ENCODE measurements at regions not wholly inside any gene's neighbourhood (a gene's known extent, or its start where the extent isn't known, plus 50 kb on each side); places are given as distances from the start of the nearest gene placed in this dataset.

DNA sequence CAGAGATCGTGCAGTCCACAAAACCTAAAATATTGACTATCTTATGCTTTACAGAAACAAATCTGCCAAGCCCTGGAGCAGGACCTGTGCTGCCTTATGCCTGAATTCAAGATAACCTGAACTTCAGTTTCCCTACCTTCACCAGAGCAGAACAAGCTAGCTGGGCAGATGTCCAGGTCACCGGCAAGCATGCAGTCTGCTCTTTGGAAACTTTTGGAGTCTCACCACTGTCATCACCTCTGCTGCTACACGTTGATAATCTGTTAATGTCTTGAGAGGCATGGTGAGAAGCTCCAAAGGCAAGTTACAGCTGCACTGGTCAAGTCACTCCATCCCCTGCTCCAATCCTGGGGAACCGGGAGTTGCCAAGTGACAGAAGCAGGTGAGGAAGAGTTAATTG lies 354.2 kb downstream of the RBM43 start:
- DNase-seq (ENCODE audit: low read depth in 2 of 2), result no peak

DNA sequence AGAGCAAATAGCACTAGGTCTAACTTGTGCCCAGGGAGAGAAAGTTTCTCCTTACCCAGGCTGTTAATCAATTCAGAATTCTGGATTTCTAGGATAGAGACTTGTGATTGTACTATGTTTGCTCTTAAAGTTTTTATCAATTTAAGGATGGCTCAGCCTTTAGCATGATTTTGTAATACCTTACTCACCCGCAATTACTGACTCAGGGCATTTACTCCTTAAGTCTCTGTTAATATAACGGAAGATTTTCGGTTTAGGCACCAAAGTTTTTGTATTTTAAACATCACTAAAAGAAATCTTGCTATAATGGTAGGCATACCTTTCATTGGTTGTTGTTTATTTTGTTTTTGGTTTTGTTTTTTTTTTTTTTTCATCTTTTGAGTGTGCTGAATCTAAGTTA lies 358.2 kb downstream of the RBM43 start:
- no peak for DNase-seq (ENCODE audit: low read depth in 2 of 2)

DNA sequence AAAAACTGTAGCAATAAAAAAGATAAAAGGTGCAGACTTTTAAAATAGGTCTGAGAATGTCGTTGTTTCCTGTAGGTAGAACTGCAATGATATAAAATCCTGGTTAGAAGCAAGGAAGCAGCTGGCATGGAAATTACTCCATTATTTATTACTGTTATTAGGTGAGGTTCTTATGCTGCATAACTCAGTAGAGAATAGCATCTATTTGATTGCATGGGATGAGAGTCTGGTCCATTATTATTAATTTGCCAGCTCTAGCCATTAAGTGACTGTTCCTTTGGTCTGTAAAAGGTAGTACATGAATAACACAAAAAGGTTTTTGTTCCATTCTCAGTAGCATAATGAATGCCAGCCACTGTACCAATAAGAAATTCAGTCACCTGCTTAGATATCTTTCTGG lies 358.6 kb downstream of the RBM43 start:
- no peak for DNase-seq (ENCODE audit: low read depth in 2 of 2)

DNA sequence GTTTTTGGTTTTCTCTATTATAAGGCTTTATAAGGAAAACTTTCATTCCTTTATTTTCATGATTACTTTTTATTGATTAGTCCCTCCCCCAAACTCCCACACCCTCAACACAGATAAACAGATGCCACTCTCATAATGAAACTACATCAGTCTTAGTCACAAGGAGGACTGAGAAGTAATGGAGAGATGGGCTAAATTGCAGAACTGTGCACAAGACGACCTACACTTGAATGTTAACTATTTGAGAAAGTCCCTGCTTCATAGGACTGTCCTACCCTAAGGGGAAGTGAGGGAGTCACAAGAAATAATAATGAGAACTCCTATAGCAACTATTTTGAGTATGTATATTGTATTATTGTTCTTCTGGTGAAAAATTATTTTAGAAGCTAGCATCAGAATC lies 360.8 kb downstream of the RBM43 start:
- no peak for DNase-seq (ENCODE audit: low read depth in 2 of 2)

DNA sequence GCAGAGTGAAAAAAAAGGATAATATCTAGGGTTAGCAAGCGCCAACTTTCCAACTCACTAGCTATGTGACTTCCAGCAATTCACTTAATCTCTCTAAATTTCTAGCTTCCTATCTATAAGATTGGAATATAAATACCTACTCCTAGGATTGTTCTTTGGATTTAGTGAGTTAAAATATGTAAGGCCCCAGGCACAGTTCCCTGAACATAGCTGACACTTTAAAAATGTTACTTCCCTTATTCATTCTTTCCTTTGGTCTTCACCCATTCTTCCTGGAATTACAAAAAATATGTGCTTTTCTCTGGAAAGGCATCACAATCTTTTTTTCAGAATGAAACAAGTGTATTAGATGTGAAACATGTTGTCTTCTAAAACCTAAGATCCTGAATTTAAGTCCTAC lies 365.7 kb downstream of the RBM43 start:
- no peak for DNase-seq (ENCODE audit: low read depth in 2 of 2)

DNA sequence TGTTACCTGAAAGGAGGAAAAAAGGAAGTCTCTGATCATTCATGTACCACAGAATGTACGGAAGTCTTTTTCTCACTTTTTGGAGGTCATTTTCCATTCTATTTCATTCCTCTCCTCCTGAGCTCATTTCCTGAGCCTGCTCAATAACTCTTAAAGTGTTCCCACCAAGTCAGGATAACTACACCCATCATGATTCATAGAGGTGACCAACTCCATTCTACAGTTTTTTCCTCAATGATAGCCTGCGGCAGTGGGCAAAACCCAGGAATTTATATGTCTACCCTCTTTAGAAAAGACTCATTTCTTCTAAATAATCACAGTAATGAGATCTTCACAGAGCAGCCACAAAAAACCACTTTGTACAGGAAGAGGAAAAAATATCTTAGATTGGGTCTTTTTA lies 372.5 kb downstream of the RBM43 start:
- no peak for DNase-seq (ENCODE audit: low read depth in 2 of 2)

DNA sequence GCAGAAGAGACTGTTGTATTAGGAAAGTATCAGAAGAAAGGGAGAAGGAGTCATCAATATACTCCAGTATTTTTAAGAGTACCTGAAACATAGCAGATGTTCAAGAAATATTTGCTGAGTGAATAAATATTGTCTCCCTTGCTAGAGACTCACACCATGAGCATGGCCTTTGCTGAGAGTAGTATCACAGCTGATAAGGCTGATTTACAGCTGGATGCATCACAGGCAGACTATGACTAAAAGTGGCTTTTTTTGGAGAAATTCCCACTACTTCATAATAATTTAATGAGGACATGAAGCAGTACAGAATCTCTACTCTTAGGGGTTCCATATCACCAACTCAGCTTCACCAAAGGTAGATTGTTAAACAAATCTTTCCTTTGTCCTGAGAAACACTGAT lies 373.3 kb downstream of the RBM43 start:
- DNase-seq (ENCODE audit: low read depth in 2 of 2), result no peak

DNA sequence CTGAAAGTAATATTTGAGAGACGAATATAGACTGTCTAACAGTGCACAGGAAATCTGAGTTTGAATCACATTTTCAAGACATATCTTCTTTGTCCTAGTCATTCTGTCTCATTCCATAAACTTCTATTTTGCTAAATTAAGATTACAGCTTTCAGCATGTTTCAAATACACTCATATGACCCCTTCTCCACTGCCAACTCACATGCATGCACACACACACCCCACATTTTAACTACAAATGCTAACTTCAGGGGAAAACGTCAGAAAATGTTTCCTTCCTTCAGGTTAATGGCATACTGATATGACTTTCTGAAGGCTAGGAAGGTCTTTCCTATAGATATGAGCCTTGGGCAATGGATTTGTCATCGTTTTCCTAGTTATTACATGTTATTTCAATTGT lies 373.7 kb downstream of the RBM43 start:
- DNase-seq (ENCODE audit: low read depth in 2 of 2), result no peak

DNA sequence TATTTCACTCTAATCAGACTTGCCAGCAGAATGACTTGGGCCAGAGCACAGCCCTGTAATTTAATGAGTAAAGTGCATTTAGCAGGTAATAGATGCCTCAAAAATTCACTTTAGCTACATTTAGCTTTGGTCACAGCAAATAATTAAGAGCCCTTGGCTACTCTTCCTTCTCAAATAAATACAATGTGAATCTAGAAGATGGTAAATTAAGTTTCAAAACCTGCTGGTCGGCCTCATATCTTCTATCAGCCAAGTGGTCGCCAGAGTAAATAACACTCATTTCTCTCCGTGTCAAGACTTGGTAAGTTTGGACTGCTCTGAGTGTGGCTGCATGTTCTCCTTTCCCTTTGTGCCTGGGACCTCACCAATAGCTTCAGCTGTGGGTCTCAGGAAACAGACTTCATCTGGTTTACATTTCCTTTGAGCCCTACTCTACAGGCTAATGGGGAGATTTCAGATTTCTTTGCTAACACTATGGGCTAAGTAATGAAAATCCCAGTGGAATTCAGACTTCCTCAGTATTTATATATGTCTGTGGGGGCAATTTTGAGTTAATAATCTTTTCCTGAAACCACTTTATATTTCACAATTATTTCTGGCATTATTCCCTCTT lies 375.8 kb downstream of the RBM43 start:
- DNase-seq (ENCODE audit: low read depth in 2 of 2), result no peak

DNA sequence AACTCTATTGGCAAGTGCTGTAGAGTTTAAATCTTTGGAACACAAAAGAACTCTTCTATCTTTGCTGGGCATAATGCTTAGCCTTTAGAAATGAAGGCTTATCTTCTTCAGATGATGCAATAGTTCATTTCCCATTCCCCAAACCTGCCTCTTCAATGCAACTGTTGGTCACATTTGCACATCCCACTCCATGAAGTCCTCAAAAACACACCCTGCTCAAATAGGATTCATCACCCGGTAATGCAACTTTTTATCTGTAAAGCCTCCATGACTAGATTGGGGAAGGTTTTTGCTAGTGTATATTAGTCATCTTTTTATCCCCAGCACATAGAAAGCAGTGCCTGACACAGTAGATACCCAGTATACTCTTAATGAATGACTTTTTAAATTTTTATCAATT lies 376.4 kb downstream of the RBM43 start:
- no peak for DNase-seq (ENCODE audit: low read depth in 2 of 2)

DNA sequence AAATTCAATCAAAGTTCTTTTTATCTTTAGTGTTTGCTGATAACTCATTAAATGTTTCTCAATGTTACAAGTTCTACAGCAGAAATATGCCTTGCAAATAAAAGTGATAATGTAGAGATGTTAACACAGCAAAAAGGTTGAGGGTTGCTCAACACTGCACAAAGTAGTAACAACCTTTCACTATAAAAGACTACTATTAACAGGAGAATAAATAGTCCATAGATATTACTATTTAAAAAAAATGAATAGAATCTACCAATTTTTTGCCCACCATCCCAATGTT lies 378.1 kb downstream of the RBM43 start:
- DNase-seq (ENCODE audit: low read depth in 2 of 2), result no peak

DNA sequence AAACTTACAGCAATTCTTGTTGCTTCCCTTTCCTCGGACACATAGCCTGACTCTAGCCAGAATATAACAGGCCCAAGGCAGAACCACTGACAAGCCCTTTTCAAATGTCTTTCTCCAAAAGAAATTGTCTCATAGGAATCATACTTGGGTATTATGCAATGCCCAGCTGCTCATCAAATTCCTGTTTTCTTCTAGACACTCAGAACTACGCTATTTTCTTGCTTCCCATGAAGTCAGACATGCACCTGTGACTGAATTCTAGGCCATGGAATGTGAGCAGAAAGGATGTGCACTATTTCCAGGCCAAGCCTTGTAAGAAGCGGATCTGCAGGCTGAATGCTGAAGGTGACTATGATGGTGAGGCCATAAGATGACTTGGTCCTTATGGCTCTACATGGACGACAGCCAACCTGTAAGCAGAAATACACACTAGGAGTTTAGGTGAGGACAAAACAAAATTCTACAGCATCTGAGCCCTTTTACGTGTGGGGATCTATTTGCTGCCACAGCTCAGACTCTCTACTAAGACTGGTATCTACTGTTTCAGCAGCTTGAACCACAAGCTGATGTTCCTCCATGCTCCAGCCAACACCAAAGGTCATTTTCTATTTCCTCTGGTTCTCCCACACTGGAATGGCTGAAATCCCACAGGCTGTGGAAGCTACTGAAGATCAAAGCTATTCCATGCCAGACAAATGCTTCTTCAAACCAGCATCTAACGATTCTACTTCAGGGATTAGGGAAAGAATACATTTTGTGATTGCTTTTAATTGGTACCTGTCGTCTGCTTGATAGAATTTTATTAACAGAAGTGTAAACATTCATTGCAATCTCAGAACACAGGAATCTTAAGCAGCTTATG lies 378.7 kb downstream of the RBM43 start:
- DNase-seq (ENCODE audit: low read depth in 2 of 2), result no peak

DNA sequence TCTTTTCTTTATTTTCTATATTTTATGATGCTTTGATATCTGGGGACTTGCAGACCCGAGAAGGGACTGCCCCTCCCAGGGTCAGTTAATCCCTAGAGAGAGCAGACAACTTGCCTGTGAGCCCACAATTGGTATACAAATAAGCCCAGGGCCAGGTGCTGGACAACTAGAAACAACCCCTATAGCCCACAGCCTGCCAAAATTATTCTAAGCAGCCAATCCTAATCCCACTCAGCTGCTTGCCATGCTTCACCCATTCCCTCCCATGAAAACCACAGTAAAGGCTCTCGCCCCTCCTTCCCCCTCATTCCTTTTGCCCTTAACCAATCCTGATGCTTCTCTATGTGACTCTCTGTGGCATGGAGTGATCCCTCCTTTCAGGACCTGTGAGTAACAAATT lies 380.7 kb downstream of the RBM43 start:
- no peak for DNase-seq (ENCODE audit: low read depth in 2 of 2)

DNA sequence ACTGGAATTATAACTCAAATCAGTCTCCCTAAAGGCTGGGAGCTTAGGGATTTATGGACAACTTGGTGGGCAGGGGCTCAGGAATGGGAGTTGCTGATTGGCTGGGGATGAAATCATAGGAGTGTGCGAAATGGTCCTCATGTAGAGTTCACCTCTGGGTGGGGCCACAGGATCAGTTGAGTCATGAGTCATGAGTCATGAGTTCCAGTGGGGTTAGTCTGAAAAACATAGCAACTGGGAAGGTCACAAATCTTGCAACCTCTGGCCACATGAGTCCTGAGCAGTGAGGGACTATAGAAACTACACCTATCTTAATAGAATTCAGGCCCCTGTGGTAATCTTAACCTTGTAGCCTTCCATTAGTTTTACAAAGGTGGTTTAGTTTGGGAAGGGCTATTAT lies 383.3 kb downstream of the RBM43 start:
- no peak for DNase-seq (ENCODE audit: low read depth in 2 of 2)

DNA sequence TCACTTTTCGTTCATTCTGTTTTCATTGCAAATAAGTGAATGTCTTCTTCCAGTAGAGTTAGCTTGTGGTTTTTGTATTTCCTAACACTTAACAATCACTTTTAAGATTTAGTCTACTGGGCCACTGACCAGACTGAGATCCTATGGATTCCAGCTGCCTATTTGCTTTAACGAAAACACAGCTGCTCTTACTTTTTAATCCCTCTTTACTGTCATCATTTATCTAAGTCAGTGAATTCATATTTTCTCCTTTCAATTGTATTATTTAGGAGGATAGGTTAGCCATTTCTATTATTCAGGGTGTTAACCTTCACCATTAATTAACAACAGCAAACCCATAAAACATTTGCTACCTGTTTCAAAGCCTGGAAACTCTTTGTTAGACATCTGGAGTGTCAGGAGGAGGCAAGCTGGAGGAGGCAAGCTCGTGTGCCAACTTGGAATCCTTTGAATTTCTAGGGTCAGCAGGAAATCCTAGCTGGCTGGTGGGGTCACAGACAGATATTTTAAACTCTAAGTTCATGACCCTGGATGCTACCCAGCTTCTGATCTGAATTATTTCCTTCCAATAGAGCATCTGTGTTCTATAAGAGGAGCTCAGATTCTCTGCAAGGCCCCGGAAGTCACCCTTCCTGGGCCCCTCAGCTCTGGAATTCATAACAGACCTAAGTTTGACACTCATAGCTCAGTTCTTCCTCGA lies 385.3 kb downstream of the RBM43 start:
- no peak for DNase-seq (ENCODE audit: low read depth in 2 of 2)

DNA sequence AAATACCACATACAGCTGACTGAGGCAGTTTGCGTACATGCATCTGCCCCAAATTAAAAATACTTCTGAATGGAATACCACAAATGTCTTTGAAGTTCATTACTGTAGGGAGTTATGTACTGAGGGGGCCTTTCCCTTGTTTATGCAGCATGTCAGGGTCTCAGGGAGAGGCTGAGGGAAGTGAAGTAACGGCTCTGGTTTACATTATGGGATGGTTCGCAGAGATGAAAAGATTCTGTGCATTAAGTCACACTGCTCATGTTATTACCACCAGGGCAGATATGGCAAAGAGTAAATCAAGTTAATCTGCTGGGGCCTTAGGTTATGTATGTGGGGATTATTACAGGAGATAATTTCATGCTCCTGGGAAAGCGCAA lies 385.9 kb upstream of the RND3 start:
- DNase-seq (ENCODE audit: low read depth in 2 of 2), result no peak

DNA sequence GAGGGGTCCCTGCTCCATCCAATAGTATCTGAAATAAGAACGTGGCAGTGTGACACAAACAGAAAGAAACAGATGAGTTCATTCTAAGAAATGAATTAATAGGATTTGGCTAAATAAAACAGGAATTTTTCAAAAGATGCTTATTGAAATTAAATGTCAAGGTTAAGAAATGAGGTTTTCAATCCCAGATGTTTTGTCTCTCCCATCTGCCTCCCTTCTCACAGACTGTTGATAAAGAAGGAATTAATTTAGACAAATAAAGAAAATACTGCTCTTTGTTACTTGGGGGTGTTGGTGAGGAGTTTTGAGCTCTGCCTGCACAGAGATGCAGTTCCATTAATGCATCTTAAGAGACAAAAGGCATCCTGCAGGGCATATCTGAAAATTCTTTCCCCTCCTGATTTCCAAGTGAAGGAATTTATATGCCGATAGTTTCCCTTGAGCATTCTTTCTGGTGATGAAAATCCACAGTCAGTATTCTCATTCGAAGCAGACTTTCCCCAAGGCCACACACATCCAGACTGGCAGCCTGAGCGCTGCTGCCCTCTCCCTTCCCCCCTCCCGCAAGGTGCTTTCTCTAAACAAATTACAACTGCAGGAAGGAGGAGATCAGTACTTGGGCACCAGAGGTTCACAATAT lies 385.4 kb upstream of the RND3 start:
- DNase-seq (ENCODE audit: low read depth in 2 of 2), result no peak

DNA sequence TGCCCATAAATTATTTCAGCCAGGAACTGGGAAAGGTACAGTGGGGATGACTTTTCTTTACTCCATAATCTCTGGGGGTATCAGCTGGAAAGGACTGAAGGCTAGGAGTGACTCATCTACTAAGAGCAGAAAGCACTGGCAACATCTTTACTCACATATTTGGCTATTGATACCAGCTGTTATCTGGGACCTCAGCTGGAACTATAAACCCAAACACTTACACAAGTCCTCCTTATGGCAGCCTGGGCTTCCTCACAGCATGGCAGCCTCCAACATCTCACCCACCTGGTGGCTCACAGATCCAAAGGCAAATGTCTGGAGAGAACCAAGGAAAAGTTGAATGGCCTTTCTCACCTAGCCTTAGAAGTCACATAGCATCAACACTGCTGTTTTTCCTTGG lies 379.0 kb upstream of the RND3 start:
- DNase-seq (ENCODE audit: low read depth in 2 of 2), result no peak

DNA sequence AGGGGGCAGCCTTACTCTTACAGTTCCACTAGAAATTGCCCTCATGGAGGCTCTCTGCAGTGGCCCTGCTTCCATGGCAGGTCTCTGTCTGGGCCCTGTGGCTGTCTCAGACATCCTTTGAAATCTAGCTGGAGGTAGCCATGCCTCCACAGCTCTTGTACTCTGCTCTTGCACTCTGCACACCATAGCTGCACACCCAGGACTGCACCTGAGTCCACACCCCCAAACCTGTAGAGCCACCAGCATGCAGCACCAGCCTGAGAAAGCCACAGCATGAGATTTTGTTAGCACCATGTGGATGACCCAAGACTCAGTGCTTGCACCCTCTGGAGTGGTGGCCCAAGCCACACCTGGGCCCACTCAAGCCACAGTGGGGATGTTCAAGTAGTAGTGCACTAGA lies 376.2 kb upstream of the RND3 start:
- no peak for DNase-seq (ENCODE audit: low read depth in 2 of 2)

DNA sequence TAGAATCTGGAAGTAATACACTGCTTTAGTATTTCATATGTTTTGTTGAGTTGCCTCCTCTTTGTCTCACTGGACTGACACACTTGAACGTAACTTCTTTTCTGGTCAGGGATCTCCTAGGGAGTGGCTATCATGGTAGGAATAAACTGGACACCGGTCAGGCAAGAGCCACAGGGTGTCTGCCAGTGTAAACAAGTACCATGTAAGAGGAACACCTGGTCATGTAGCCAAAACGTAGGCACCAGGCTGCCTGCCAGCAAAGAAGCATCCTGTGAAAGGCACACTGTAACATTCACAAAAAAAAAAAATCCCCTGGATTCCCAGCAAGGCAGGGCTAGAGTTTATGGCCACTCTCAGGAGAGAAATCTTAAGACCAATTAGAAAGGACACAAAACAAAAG lies 372.8 kb upstream of the RND3 start:
- no peak for DNase-seq (ENCODE audit: low read depth in 2 of 2)

DNA sequence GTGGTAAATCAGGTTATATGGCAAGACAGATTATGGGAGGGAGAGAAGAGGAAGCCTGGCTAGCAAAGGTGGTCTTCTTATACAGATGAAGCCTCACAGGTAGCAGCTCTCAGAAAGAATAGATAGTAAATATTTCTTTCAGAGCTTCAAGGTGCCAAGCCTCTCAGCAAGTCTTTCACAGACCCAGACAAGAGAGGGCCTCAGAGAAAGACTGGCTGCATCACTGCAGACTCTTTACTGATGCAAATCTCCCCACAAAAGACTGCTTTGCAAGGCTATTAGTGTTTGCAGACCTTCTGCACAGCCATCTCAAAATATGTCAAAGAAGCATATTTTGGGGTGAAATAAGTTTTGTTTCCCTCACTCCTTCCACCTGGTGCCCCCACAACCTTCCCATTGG lies 372.4 kb upstream of the RND3 start:
- DNase-seq (ENCODE audit: low read depth in 2 of 2), result no peak

DNA sequence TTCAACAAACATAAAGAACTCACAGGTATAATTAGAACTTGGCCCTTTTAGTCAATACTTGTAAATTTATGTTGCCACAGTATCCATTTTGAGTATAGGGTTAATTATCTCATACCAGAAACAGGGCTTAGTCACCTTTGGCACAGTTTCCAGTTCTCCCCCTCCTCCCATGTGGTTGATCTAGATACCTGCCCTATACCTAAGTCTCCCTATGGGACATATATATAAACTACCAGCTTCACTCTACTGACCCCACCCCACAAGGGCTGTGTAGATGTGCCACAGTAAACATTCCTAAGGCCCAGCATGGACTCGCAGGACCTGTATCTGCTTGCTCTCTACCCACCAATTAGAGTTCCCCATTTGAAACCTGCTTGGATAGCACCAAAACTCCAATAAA lies 371.7 kb upstream of the RND3 start:
- DNase-seq (ENCODE audit: low read depth in 2 of 2), result no peak

DNA sequence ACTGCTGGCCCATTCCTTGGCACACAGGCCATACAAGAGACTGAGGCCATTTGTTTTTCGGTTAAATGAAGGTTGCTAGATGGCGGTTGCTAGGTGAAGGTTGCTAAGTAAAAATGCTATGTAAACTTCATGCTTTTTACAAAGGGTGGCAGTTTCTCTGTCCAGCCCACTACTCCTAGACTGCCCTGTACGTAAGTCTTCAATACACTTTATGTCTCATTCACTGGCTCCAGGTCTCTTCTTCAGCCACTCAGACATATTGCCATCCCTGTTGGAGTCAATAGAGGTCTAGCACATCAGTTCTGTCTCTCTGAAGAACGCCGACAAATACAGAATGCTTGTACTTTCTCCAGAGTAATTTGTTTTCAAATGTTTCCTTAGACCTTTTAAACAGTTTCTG lies 370.9 kb upstream of the RND3 start:
- no peak for DNase-seq (ENCODE audit: low read depth in 2 of 2)

All from dermis microvascular lymphatic vessel endothelial cell (primary cell).